ENCODE measurements at regions not wholly inside any gene's neighbourhood (a gene's known extent, or its start where the extent isn't known, plus 50 kb on each side); places are given as distances from the start of the nearest gene placed in this dataset.
"Not testable (repeated sequence)": the region's sequence is repeated elsewhere in the genome, so short reads cannot be mapped to it uniquely, and the experiment has no call there.

DNA sequence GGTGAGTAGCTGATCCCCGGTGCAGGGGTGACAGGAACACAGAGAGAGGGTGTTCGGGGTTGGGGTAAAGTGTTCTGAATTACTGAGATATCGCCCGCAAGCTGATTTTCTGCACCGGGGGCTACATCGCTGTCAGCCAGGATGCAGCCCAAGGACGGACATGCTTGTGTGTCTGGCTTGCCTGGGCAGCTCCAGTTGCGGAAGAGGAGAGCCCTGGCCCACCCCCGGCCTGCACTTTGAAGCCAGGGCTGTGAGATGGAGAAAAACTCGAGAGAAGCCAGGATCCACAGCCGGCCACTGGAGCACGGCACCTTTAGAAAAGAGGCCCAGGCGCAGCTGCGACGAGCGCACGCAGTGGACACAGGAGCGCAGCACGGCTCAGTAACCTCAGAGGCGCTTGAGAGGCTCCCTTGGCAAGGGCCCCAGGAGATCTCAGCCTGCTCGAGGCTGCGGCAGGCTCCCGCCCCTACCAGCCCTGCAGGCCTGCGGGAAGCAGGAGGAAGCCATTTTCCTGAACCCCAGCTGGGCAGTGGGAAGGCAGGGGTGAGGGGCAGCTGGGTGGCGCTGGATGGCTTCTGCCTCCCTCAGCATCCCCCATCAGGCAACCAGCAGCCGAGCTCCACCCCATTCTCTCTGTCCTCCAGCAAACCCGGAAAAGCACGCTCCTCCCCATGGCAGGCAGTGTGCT lies 59.2 kb downstream of the C9orf50 start:
- no peak for DNase-seq

DNA sequence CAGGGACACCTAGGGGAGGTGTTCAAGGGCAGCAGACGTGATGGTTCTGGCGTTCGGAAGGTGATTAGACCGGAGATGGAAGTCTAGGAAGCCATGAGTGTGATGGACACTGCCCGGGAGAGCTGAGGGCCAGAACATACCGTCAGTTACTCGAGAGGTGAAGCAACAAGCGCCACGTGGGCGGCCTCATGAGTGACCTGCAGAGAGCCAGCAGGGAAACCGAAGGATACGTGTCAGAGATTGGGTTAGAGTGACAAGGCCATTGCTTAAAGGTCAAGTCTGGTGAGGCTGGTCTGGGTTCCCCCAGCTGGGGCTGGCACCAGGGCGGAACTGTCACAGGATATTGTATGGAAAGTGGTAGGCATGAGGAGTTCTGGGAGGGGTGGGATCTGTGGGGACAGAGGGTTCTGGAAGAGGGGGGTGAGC lies 60.0 kb downstream of the C9orf50 start:
- DNase-seq, result no peak

DNA sequence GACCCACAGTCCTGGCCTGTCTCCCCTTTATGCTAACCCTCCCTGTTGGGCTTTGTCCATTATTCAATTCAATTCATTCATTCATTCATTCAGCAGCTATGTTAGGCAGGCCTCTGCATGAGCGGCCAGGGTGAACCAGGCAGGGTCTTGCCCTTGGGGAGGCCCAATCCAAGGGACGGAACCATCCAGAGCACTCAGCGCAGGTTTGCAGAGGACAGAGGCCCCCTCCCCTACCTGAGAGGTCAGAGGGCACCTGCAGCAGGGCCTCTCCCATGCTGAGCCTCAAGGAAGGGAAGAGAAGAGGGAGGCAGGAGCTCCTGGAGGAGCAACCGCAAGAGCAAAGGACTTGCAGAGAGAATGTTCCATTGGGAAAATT lies 61.4 kb downstream of the C9orf50 start:
- DNase-seq, result no peak

DNA sequence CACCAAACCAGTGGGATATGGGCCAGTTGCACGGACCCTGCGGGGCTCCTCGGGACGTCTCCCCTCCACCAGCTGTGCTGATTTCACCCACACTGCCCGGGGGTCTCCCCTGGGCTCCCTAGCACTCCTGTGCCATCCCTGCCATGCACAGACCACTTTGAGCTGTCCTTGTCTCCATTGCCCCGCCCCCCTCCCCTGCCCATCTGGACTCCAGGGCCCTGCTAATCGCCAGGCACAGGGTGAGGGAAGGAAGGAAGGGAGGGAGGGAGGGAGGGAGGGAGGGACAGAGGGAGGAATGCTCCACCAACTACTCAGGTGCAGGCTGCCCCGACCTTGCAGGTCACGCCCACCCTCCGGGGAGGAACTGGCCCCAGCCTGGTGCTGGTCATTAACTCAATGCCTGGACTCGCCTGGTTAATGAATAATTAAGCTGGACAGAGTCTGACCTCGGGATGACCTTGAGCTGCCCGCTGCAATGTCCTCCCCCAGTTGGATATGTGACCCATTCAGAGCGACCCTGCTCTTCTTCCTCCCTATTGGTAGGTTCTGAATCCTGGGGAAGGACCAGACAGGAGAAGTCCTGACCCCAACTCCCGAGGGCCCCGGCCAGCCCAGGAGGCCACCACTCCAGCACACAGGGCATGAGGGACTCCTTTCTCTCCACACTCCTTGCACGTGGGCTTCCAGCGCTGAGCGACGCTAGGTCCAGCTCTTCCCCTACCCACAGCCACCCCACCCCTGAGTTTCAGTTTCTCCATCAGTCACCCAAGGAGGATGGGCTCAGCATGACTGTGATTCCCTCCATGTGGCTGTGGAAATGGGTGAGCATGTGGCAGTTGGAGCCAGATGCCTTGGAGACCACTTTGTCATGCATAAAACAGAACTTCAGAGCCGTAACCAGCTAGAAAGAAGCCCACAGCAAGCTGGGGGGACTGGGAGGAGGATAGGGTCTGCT lies 62.1 kb downstream of the C9orf50 start:
- no peak for DNase-seq

DNA sequence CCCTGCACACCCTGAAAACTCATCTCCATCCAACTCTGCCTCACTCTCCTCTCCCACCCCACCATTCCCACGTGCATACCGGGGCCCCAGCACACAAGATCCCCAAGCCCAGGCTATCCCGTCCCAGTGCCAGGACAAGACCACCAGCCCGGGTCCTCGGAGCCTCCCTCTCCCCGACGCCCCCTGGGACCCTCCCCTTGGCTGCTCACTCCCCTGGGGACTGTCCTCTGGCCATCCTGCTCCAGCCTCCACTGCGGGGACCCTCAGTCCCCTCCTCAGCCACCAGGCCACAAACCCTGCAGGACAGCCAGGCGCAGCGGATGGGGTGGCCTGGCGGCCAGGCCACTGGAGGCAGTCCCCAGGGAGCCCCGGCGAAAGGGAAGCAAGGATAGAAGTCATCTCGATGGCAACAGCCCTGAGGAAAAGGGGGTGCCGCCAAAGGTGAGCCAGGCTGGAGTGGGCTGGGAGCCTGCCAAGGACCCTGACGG lies 62.8 kb downstream of the C9orf50 start:
- no peak for DNase-seq

DNA sequence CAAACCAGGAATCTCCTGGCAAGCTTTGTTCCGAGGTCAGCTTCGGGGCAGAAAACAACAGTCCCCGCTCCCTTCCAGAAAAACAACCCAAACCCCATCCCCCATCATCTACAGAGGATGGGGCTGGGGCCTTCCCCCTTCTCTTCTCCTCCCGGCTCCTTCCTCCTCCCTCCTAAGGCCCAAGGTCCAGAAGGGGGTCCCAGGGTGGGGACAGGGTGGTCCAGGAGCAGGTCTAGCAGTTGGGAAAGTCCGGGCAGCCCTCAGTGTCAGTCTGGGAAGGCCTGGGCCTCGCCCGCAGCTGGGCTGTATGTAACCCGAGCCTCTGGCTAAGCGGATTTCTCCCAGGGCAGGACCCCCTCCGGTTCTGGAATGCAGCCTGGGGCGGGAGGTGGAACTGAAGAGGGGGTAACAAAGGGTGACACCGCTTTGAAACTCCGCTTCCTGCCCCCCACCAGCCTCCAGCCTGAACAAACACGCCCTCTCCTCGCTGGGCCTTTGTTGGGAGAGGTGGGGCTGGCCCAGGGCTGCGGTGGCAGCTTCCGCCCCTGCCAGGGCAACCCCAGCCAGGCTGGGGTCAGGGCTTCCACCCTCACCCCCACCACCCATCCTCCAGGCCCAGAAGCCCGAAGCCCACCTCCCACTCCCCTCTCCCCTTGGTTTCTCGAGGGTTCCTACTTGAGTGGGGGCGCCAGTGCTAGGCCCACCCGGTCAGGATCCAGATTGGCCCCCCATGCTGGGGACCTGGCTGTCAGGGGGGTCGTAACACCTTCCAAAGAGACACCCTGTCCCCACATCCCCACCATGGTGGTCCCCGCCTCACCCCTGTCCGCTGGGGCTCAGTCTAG lies 63.5 kb downstream of the C9orf50 start:
- DNase-seq, result no peak

DNA sequence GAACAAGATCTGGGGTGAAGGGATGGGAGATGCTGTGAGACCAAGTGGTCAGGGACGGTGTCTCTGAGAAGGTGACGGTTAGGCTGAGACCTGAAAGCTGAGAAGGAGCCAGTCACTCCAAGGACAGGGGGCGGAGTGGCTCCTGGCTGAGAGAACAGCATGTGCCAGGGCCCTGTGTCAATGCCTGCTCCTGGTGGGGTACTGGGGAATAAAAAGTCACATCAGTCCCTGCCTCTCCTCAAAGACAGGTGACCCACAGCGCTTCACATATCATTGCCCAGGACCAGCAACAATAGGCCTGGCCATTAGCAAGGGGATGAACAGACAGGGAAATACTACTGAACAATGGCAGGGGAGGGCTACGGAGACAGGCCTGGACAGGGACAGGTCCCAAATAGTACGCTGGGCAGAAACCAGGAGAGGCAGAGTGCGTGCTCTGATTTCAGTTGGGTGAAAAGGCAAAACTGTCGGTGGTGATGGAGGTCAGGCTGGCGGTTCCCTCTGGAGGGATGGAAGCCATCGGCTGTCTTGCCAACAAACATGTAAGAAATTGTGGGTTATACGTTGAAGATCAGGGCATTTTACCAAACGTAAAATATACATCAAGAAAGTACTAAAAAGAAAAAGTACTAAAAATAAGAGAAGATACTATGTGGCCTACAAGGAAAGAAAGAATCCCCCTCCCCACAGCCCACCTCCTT lies 64.3 kb downstream of the C9orf50 start:
- no peak for DNase-seq

DNA sequence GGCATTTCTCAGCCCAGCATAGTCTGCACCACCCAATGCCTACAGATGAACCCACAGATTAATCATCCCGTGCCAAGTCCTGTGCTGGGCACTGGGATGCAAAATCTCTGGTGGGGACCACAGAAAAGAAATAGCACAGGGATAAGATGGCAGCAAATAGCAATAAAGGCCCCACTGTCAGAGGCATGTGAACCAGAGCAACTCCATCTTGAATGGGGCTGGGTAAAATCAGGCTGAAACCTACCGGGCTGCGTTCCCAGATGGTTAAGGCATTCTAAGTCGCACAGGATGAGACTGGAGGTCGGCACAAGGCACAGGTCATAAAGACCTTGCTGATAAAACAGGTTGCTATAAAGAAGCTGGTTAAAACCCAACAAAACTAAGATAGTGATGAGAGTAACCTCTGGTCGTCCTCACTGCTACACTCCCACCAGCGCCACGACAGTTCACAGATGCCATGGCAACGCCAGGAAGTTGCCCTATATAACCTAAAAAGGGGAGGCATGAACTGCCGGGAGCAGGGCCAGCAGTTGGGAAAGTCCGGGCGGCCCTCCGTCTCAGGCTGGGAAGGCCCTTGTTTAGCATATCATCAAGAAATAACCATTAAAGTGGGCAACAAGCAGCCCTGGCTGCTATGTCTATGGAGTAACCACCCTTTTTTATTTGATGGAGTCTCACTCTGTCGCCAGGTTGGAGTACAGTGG lies 65.2 kb downstream of the C9orf50 start:
- DNase-seq, result no peak

DNA sequence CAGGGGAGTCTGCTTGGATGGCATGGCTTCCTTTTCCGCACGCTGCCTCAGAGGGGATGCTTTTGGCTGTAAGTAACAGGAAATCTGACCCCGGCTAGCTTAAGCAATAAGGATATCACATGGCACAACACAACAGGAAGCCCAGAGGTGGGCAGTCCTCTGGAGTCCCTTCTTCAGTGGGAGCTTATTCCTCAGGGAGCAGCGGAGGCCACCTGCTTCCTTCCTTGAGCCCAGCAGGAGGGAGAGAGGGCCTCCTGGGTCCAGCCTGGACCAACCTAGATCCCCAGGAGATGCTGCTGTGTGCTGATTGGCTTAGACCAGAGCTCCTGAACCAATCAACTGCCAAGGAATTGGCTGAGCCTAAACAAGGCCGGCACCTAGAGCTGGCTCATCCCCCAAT lies 66.3 kb downstream of the C9orf50 start:
- no peak for DNase-seq

DNA sequence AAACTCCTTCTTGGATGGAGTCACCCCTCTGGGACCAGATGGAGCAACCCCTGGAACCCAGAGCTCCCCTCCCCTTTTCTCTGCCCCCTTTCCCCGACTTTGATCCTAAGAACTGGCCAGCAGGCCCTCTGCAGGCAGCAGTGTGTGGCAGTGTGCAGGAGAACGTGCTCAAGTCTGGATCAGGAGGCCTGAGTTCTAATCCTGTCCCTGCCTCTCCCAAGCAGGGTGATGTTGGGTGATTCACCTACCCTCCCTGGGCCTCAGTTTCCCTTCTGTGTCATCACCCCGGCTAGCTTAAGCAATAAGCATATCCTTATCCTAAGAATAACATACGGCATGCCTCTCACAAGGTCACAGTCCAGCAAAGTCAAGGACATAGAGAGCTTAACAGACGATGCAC lies 67.6 kb downstream of the C9orf50 start:
- no peak for DNase-seq

DNA sequence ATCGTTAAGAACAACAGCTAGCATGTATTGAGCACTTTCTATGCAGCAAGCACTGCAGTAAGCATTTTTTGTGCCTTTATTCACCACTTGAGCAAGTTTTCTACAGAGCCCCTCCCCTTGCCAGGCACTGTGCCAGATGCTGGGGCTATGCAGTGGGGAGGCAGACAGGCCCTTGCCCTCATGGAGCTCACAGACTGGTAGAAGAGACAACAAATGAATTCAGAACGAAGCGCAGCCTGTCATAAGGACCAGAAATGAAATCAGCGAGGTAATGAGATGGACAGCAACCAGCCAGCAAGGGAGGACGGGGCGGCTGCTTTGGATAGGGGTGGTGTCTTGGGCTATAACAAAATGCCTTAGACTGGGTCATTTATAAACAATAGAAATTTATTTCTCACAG lies 68.8 kb downstream of the C9orf50 start:
- no peak for DNase-seq

DNA sequence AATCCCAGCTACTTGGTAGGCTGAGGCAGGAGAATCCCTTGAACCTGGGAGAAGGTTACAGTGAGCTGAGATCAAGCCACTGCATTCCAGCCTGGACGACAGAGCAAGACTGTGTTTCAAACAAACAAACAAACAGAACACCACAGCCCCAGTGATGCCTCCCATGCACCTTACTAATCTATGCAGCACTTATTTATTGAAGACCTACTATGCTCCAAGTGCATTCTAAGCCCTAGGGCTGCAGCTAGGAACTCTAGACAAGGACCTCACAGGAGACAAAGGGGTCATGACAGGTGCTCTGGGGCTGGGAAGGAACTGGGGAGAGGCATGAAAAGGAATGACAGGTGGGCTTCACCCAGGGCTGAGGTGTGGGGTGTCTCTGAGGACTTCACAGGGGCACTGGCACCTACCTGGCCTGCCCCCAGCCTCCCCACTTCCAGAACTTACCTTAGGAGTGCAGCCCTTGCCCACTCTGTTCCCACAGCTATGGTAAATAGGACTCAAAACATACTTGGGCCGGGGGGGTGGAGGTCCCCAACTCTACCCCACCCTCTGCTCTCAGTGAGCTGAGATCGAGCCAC lies 69.4 kb downstream of the C9orf50 start:
- no peak for DNase-seq

DNA sequence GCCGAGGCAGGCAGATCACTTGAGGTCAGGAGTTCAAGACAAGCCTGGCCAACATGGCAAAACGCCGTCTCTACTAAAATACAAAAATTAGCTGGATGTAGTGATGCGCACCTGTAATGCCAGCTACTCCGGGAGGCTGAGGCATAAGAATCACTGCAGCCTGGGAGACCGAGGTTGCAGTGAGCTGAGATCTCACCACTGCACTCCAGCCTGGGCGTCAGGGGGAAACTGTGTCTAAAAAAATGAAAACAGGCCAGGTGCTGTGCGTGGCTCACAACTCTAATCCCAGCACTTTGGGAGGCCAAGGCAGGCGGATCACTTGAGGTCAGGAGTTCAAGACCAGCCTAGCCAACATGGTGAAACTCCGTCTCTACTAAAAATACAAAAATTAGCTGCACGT lies 69.9 kb downstream of the C9orf50 start:
- not testable (repeated sequence) for DNase-seq

DNA sequence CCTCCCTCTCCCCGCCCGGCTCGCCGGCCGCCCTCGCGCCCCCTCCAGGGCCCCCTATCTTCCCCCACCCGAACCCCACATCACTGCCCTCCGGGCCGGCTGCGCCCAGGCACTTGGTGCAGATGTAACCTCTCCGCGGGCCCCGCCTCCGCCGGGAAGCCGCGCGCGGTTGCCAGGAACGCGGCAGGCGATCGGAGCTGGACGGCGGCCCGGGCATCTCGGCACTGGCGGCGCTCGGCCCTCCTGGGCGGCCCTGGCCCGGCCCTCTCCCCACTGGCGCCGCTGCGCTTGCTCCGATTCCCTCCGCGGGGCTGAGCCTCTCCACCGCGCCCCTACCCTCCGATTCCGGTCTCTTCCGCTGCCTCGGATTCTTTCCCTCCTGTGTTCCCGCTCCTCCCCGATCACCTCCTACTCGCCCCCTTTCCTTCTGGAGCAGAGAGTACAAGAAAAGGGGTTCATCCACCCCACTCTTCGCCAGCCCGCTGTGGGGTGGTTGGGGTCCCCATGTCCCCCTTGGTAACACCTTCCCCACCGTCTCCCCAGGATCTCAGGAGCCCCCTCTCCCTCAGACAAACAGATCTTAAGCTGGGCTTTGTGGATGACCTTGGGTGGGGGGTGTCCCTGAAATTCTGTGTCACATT lies 70.6 kb downstream of the C9orf50 start:
- DNase-seq, result no peak

DNA sequence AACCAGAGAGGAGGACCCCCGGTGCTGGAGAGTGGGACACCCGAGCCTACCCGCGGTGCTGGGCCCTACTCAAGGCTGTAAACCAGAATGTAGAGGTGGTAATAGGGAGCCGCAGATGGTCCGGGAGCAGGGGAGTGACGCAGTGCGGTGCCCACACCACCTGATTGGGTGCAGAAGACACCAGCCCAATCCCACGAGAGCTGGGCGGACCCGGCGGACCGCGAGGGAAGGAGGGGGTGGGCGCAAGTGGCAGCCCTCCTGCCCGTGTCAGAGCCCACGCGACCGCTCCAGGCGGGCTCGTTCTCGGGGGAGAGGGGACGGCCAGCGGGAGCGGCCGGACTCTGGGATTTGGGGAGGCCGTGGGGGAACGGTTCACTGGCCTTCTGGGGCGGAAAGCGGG lies 71.2 kb downstream of the C9orf50 start:
- no peak for DNase-seq

DNA sequence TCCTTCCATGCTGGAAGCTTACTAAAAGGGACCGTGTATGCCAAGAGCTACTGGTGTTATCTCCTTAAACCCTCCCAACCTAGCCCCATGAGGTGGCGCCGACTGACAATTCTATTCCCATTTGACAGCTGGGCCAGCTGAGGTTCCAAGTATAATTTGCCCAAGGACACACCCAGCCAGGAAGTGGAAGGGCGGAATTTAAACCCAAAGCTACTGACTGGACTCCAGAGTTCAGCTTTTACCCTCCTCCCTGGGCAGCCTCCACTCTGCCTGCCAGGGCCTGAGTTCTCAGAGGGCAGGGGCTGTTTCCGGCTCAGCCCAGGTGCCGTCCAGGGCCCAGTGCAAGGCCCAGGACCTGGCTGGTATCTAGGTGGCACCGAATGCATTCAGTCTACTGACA lies 71.8 kb downstream of the C9orf50 start:
- no peak for DNase-seq

DNA sequence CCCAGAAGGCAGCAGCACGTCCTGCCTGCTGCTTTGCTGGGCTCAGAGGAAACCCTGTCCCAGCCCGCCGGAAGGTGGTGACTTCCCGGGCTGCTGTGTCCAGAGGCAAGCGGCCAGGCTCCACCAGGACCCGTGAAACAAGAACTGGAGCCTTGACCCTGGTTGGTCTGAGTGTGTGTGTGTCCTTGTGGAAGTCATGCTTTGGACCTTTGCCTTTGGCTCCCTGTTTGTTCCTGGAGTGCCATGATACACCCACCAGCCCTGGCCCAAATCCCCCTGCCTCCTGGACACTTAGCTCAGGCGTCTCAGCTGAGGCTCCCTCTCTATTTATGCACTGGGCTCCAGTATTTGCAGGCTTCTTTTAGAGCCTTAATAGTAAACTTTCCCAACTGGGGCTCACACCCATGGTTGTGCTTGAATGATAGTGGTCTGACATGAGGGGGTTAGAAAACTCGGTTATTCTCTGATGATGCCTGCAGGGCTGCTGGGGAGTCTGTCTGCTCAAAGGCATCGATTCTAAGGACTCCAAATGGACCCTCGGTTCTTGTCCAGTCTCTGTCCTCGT lies 72.2 kb downstream of the C9orf50 start:
- DNase-seq, result no peak

DNA sequence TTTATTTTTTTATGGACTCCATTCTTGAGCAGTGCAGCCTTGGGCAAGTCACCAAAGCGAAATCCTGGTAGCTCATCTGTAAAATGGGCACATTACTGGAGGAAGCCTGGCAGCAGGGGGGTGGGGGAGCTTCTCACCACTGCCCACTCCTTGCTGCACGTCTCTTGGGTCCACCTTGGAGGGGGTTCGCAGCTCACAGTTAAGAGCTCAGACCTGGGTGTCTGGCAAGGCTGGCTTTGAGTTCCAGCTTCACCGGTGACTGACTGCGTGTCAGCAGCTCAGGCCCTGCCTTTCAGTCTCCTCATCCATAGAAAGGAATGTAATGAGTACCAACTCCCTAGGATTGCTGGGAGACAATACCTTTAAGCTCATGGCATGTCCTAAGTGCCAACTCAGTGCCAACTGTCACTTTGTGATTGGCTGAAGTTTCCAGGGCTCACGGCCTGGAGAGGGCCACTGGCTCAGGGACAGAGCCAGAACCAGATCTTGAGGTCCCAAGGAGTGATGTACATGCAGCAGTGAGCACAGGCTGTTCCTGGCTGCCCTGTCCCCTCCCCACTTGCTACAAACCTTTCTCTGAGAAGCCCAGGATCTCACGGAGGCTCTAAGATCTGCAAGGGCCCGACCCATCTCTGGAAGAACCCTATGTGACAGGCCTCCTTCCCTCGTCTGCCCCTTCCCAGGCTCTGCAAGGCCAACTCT lies 72.9 kb downstream of the C9orf50 start:
- DNase-seq, result no peak

DNA sequence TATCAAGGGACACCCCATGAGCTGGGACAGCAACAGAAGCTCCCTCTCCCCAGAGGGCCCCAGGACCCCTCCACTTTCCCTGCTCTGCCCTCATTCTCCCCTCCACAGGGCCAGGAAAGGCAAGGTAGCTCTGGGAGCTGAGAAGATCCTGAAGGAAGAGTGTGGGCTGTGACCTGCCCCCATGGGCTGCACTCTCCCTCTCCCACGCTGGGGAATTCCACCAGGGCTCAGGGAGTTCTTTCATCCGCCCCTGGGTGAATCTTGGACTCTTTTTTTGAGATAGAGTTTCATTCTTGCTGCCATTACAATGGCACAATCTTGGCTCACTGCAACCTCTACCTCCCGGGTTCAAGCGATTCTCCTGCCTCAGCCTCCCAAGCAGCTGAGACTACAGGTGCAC lies 73.8 kb downstream of the C9orf50 start:
- DNase-seq, result no peak

DNA sequence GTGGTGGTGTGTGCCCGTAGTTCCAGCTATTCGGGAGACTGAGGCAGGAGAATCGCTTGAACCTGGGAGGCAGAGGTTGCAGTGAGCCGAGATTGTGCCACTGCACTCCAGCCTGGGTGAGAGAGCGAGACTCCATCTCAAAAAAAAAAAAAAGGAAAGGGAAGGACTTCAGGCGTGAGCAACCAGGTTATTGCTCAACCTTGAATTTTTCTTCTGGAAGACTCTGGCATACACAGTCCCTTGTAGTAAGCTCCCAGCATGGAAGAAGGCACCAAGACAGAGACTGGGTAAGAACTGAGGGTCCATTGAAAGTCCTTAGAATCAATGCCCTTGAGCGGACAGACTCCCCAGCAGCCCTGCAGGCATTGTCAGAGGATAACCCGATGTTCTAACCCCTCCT lies 75.0 kb downstream of the C9orf50 start:
- not testable (repeated sequence) for DNase-seq

Data from NK-92 treated with Interleukin-12 subunit alpha and Interleukin-12 subunit beta, amount 100 ng/mL, for 24 hours (cell line).